GM21528 (cell line): ENCODE measurements at regions not wholly inside any gene's neighbourhood (a gene's known extent, or its start where the extent isn't known, plus 50 kb on each side); places are given as distances from the start of the nearest gene placed in this dataset.
A peak's percentile ranks its signal among the peaks of the same experiment; 100 is the strongest.

Experiments
- ATAC-seq: cut with Tn5 transposase; IDR thresholded peaks from one replicate; pipeline ENCODE4 v1.9.1; 2021; ENCODE audit warnings: mild to moderate bottlenecking, moderate library complexity; ENCODE audit not compliant: unreplicated experiment, low FRiP score

DNA sequence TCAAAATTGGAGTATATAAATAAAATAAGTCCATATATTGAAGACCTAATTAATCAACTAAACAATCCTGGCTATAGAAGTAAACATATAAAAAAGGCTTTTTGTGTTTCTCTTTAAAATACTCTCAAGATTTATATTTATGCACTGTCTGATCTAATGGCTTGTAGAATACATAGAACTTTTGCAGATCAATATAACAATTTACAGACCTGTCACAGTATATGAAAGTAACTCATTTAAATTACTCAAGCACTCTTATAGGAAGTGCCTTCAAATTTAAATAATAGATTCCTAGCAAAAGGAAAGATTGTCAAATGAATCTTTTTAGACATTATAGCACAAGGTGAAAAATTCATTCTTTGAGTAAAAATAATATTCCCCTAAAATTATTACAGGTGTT lies 615.8 kb upstream of the RGS18 start:
- ATAC-seq, result no peak

GRCh38 chr1:191546803-191547202 lies 611.5 kb upstream of the RGS18 start:
- no peak for ATAC-seq

- ATAC-seq, result no peak
These were observed 607.2 kb upstream of the RGS18 start for GRCh38 chr1:191551019-191551418.

GRCh38 chr1:191558379-191558778 lies 599.9 kb upstream of the RGS18 start:
- ATAC-seq, result no peak

DNA sequence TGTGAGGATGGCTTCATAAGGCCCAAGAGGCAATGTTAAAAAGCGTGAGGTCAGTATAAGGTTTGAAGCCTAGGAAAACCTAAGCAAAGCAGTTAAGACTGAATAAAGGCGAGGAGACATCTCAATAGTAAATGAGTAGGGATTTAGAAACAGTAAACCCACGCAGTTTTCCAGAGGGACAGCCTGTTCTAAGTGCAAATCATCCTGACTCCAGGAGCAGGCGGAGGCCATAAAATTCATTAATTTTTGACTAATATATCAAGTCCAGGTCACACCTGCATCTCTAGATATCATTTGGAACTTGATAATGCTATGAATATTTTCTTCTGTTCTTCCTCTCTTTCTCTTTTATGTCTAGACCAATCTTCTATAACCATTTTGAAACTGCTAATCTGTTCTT lies 597.0 kb upstream of the RGS18 start:
- no peak for ATAC-seq

GRCh38 chr1:191564275-191564674 lies 594.0 kb upstream of the RGS18 start:
- no peak for ATAC-seq

DNA sequence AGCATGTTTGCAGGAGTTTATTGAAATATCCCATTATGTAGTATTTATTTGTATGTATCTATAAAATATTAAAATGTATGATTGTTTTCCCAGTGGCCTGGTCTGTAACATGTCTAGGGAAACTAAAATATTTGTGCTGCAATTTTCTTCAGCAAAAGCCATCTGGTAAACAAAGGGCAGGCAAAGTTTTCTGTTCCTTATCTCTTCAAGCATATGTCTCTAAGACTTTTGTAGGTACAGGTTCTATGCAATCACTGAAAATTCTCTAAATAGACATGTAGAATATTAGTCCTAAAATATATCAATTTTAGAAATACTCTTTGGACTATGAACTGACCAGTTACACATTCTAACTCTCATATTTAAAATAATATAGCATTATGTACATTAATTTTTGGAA lies 585.8 kb upstream of the RGS18 start:
- ATAC-seq, result no peak

- ATAC-seq, result no peak
These were observed 583.1 kb upstream of the RGS18 start for GRCh38 chr1:191575180-191575579.

GRCh38 chr1:191575746-191576145 lies 582.5 kb upstream of the RGS18 start:
- ATAC-seq, result no peak

DNA sequence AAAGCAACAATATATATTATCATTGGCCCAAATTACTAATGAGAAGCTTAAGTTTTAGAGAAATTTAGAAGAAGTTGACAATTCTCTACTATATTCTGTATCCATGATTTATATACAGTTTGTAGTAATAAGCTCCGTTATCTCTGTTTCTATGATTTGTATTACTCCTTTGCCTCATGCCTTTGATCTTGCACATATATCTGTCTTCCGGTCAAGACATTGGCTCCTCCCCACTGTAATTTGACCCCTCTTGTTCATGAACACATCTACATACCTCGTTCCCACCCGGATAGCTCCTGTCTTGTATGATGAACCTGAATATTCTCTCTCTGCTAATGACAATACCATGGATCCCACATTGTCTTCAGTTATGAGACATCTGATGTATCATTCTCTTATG lies 581.0 kb upstream of the RGS18 start:
- no peak for ATAC-seq

GRCh38 chr1:191578281-191578680 lies 580.0 kb upstream of the RGS18 start:
- ATAC-seq, result no peak

DNA sequence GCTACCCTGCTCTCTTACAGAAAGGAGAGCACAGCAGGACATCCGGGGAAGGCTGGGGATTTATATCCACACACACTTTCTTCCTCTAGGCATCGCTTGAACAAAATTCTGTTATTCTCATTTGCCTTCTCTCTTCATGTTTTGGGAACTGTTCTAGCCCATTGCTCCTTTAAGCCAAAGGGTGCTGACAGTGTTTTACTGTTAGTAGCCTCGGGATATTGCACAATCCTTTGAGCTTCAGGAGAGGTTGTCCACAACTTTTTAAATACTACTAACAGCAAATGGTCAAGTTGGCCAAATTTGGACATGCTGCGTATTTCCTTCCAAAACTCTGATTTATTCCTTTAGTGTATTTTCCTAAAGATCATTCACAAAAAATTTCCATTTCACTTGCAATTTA lies 579.2 kb upstream of the RGS18 start:
- no peak for ATAC-seq

DNA sequence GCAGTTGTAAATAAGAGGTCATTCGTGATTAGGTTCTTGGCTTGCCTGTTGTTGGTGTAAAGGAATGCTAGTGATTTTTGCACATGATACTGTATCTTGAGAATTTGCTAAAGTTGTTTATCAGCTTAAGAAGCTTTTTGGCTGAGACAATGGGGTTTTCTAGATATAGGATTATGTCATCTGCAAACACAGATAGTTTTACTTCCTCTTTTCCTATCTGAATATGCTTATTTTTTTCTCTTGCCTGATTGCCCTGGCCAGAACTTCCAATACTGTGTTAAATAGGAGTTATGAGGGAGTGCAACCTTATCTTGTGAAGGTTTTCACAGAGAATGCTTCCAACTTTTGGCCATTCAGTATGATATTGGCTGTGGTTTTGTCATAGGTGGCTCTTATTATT lies 576.1 kb upstream of the RGS18 start:
- ATAC-seq, result peak; percentile 54

- ATAC-seq, result no peak
These were observed 573.2 kb upstream of the RGS18 start for GRCh38 chr1:191585095-191585494.

- ATAC-seq, result no peak
These were observed 569.4 kb upstream of the RGS18 start for GRCh38 chr1:191588905-191589304.

DNA sequence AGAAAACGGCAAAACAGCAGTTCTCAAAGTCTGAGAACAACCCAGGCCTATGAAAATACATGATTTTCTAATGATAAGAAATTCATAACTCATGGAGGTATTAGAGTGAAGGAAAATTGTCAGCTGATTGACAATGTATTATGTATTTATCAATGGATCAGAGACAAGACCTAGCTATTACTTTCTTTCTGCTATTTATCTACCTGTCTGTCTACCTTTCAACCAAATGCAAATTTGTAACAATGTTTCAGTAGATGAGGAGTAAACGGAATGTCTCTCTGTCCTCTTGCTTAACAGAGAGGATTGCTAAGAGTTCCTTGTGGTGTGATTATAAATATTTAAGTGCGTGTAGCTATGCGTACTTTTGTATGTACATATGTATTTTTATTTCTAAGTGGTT lies 568.7 kb upstream of the RGS18 start:
- no peak for ATAC-seq

DNA sequence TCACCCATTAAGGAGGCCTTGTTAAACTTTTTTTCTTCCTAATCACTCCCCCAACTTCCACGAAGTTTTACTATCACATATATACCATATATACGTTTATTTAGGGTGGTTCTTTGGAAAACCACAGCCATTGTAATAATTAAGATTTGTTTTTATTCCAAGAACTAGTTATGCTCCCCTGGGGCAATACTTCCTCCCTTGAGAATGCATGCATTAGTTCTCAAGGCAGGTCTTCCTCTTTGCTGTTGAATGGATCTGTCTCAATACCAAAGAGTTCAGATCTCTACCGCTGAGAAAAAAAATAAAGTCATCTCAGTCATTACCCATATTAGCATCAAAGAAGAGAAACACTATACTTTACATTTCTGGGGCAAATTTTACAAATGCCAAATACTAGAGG lies 567.7 kb upstream of the RGS18 start:
- ATAC-seq, result no peak

DNA sequence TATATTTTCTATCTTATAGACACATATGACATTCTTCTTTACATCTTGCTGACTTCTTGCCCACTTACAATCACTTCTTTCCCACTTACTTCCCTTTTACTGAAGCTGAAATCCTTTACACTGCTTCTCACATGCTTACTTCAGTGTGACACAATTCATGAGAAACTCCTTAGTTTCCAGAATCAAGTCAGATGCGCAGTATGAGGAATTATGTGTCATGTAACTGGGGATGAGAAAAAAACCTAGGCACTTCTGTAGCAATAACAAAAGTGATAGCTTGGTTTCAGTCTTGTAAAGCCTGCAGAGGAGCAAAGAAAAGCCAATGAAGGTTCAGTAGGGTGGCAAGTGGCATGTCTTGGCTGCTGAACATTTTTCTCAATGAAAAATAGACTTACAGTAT lies 566.2 kb upstream of the RGS18 start:
- no peak for ATAC-seq

- ATAC-seq, result no peak
These were observed 565.4 kb upstream of the RGS18 start for GRCh38 chr1:191592907-191593306.

DNA sequence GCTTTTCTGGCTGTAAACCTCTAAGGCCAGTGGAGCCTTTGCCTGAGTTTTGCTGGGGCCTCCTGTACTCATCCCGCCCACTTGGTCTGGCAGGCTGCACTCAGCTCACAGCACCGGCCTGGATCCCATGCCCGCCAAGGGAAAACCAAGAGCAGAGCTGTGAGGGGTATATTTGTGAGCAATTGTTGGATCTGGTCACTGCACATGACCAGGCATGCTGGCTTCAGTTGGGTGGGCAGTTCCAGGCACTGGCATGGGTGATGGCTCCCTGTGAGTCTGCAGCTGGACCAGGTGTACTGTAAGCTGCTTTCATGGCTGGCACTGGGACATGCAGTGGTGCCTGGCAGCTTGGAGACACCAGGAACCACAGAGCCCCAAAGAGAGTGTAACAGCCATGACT lies 563.1 kb upstream of the RGS18 start:
- ATAC-seq, result no peak

- no peak for ATAC-seq
These were observed 549.9 kb upstream of the RGS18 start for GRCh38 chr1:191608367-191608766.

GRCh38 chr1:191609305-191609704 lies 549.0 kb upstream of the RGS18 start:
- ATAC-seq, result no peak

- ATAC-seq, result no peak
These were observed 543.0 kb upstream of the RGS18 start for GRCh38 chr1:191615101-191615821.
